Right forelimb (tissue), 1 donor: ENCODE measurements at regions not wholly inside any gene's neighbourhood (a gene's known extent, or its start where the extent isn't known, plus 50 kb on each side); places are given as distances from the start of the nearest gene placed in this dataset.

Experiments used
- DNase-seq: peaks from one replicate; pipeline ENCODE4 v3.0.0-alpha.2; 2018

- DNase-seq, result no peak
Measured at GRCh38 chr11:131242476-131243000, 127.9 kb upstream of the NTM start.

- no peak for DNase-seq
Measured at GRCh38 chr11:131246156-131246555, 124.3 kb upstream of the NTM start.

GRCh38 chr11:131246663-131247062 lies 123.8 kb upstream of the NTM start:
- no peak for DNase-seq

- DNase-seq, result no peak
Measured at GRCh38 chr11:131248588-131248987, 121.8 kb upstream of the NTM start.

GRCh38 chr11:131253142-131253655 lies 117.2 kb upstream of the NTM start:
- no peak for DNase-seq

- DNase-seq, result no peak
Measured at GRCh38 chr11:131253656-131254151, 116.7 kb upstream of the NTM start.

- DNase-seq, result no peak
Measured at GRCh38 chr11:131254254-131254653, 116.2 kb upstream of the NTM start.

- DNase-seq, result no peak
Measured at GRCh38 chr11:131274233-131274632, 96.2 kb upstream of the NTM start.

GRCh38 chr11:131275580-131275979 lies 94.8 kb upstream of the NTM start:
- DNase-seq, result no peak

GRCh38 chr11:131278472-131278871 lies 91.9 kb upstream of the NTM start:
- DNase-seq, result no peak

GRCh38 chr11:131279654-131280384 lies 90.6 kb upstream of the NTM start:
- no peak for DNase-seq

- no peak for DNase-seq
Measured at GRCh38 chr11:131281316-131281715, 89.1 kb upstream of the NTM start.

- no peak for DNase-seq
Measured at GRCh38 chr11:131284041-131284440, 86.4 kb upstream of the NTM start.

- no peak for DNase-seq
Measured at GRCh38 chr11:131288521-131289091, 81.8 kb upstream of the NTM start.

GRCh38 chr11:131290185-131290584 lies 80.2 kb upstream of the NTM start:
- no peak for DNase-seq

- DNase-seq, result no peak
Measured at GRCh38 chr11:131295986-131296385, 74.4 kb upstream of the NTM start.

- DNase-seq, result no peak
Measured at GRCh38 chr11:131297441-131297840, 73.0 kb upstream of the NTM start.

GRCh38 chr11:131299598-131300438 lies 70.6 kb upstream of the NTM start:
- no peak for DNase-seq

GRCh38 chr11:131300439-131300717 lies 70.0 kb upstream of the NTM start:
- no peak for DNase-seq

- no peak for DNase-seq
Measured at GRCh38 chr11:131301306-131301705, 69.1 kb upstream of the NTM start.

GRCh38 chr11:131302836-131303235 lies 67.6 kb upstream of the NTM start:
- DNase-seq, result no peak

GRCh38 chr11:131303611-131304119 lies 66.8 kb upstream of the NTM start:
- no peak for DNase-seq

- DNase-seq, result no peak
Measured at GRCh38 chr11:131305005-131305404, 65.4 kb upstream of the NTM start.
